WTC11 (cell line): ENCODE measurements at regions not wholly inside any gene's neighbourhood (a gene's known extent, or its start where the extent isn't known, plus 50 kb on each side); places are given as distances from the start of the nearest gene placed in this dataset.

Source experiments
- ATAC-seq: fragments of 200-7000 bp; cut with Tn5 transposase; 2 replicates; pipeline ENCODE4 v1.10.0; 2021; ENCODE audit warnings: mild to moderate bottlenecking, moderate library complexity
- CTCF ChIA-PET: fragments of 300-600 bp; sonication (Branson Sonifier 250); formaldehyde crosslinking; loops from one replicate; lab custom pipeline; 2021; ENCODE audit warnings: antibody characterized with exemption; lab: Charles Lee
- POLR2A ChIA-PET: fragments of 350-600 bp; sonication (Branson Sonifier 250); formaldehyde crosslinking; loops from one replicate; lab custom pipeline; 2021; ENCODE audit warnings: antibody characterized with exemption; lab: Charles Lee
- DNase-seq: peaks from one replicate; pipeline ENCODE4 v3.0.0; 2021; ENCODE audit warnings: low spot score
- H3K27ac Mint-ChIP-seq: 2 replicates; pipeline ENCODE4 v1.8.0; 2021; ENCODE audit warnings: mixed read lengths
- H3K27me3 Mint-ChIP-seq: 2 replicates; pipeline ENCODE4 v1.8.0; 2021; ENCODE audit warnings: low read depth, mild to moderate bottlenecking, moderate library complexity, mixed read lengths
- H3K36me3 Mint-ChIP-seq: 2 replicates; pipeline ENCODE4 v1.8.0; 2021; ENCODE audit warnings: mixed read lengths
- H3K4me1 Mint-ChIP-seq: 2 replicates; pipeline ENCODE4 v1.8.0; 2022; ENCODE audit warnings: mixed read lengths
- H3K4me3 Mint-ChIP-seq: 2 replicates; pipeline ENCODE4 v1.8.0; 2021; ENCODE audit warnings: mild to moderate bottlenecking, moderate library complexity, mixed read lengths
- H3K9me3 Mint-ChIP-seq: 2 replicates; pipeline ENCODE4 v1.8.0; 2021; ENCODE audit warnings: mixed read lengths
- ATF6 ChIP-seq: sonication (generic); formaldehyde crosslinking; IDR thresholded peaks from 2 replicates; pipeline ENCODE4 v1.8.1; 2023; ENCODE audit warnings: mild to moderate bottlenecking, missing genetic modification reagents
- CDX4 ChIP-seq: fragments of 250-450 bp; sonication (Bioruptor Pico); IDR thresholded peaks from 2 replicates; pipeline ENCODE4 v1.9.0; 2021; ENCODE audit warnings: moderate library complexity, mild to moderate bottlenecking, inconsistent platforms, borderline replicate concordance
- CTCF ChIP-seq: fragments of 200-600 bp; IDR thresholded peaks from 2 replicates; pipeline ENCODE4 v1.8.0; 2022; ENCODE audit warnings: antibody characterized with exemption
- ESRRA ChIP-seq: sonication (generic); formaldehyde crosslinking; IDR thresholded peaks from 2 replicates; pipeline ENCODE4 v1.8.1; 2022; ENCODE audit warnings: mild to moderate bottlenecking, missing genetic modification reagents, borderline replicate concordance
- JAZF1 ChIP-seq: fragments of 250-450 bp; sonication (Bioruptor Pico); IDR thresholded peaks from 2 replicates; pipeline ENCODE4 v1.9.0; 2021; ENCODE audit warnings: moderate library complexity, mild to moderate bottlenecking, inconsistent platforms
- JUN ChIP-seq: sonication (generic); formaldehyde crosslinking; IDR thresholded peaks from 2 replicates; pipeline ENCODE4 v1.8.0; 2023; ENCODE audit warnings: mild to moderate bottlenecking, missing genetic modification reagents
- TCF7 ChIP-seq: sonication (generic); formaldehyde crosslinking; IDR thresholded peaks from 2 replicates; pipeline ENCODE4 v1.8.0; 2022; ENCODE audit warnings: mild to moderate bottlenecking, low read depth, missing genetic modification reagents, moderate library complexity
- TEAD1 ChIP-seq: sonication (generic); formaldehyde crosslinking; IDR thresholded peaks from 2 replicates; pipeline ENCODE4 v1.8.0; 2022; ENCODE audit warnings: mild to moderate bottlenecking, missing genetic modification reagents
- ZBTB21 ChIP-seq: sonication (generic); formaldehyde crosslinking; IDR thresholded peaks from 2 replicates; pipeline ENCODE4 v1.8.1; 2023; ENCODE audit warnings: mild to moderate bottlenecking, missing genetic modification reagents, borderline replicate concordance
- ZNF423 ChIP-seq: fragments of 250-450 bp; sonication (Bioruptor Pico); IDR thresholded peaks from 2 replicates; pipeline ENCODE4 v2.1.2; 2022; ENCODE audit warnings: mild to moderate bottlenecking, moderate library complexity
- ZSCAN18 ChIP-seq: fragments of 250-450 bp; sonication (Bioruptor Pico); IDR thresholded peaks from 2 replicates; pipeline ENCODE4 v2.1.2; 2022; ENCODE audit warnings: mild to moderate bottlenecking, moderate library complexity
- TF ChIP-seq, protein P1 (sequence below): sonication (generic); formaldehyde crosslinking; IDR thresholded peaks from 2 replicates; pipeline ENCODE4 v1.8.1; 2023; ENCODE audit warnings: mild to moderate bottlenecking, missing genetic modification reagents
- TF ChIP-seq, protein P2 (sequence below): sonication (generic); formaldehyde crosslinking; IDR thresholded peaks from 2 replicates; pipeline ENCODE4 v1.8.1; 2023; ENCODE audit warnings: mild to moderate bottlenecking, missing genetic modification reagents, moderate library complexity
- TF ChIP-seq, protein P3 (sequence below): sonication (generic); formaldehyde crosslinking; IDR thresholded peaks from 2 replicates; pipeline ENCODE4 v1.8.0; 2022; ENCODE audit warnings: mild to moderate bottlenecking, missing genetic modification reagents
- TF ChIP-seq, protein P4 (sequence below): sonication (generic); formaldehyde crosslinking; IDR thresholded peaks from 2 replicates; pipeline ENCODE4 v1.8.1; 2023; ENCODE audit warnings: mild to moderate bottlenecking, missing genetic modification reagents, borderline replicate concordance

DNA sequence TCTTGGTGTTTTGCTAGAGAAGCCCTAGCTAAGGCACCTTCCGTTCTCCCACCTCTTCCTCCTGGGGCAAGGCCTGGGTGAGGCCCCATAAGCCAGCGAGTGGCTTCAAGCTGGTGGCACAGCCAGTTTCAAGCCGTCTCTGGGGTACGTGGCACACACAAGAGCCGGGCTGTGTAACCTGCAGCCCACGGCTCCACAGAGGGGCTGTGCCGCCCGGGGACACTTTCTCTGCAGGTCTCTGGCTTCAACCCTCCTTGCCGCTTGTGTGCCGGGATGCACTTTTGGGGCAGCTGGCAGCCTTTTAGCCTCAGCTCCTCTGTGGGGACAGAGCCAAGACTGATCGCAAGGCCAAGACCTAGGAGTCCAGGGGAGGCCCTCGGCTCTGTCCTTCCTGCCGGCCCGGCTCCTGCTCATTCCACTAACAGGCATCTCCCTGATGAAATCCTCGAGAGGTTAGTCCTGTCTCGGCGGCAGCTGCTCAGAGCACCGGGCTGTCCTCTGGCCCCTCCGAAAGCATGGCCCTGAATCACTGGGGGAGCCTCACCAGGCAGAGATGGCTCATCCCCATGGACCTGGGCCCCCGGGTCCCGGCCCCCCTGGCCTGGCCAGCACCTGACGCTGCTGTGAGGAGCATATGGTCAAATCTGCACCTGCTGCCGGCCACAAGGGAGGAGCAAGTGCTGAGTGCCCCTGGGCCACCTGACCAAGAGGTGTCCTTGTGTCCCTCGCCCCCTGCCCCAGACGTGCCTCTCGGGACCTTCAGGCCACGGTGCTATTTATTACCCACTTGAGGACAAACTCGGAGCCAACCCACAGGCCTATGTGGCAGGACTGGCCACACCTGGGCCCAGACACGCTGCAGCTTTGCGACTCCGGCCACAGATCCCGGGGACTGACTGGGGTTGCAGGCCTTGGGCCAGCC is 98.5 kb downstream of the METRNL start:
- DNase-seq (peak; percentile 7), ATAC-seq (no peak)
- H3K4me3 Mint-ChIP-seq: no peak overlapping the region
- H3K36me3 Mint-ChIP-seq: no peaks in the 10 kb centered on the region
- no peak overlapping the region for H3K27ac Mint-ChIP-seq
- TF ChIP-seq, protein P1, sequence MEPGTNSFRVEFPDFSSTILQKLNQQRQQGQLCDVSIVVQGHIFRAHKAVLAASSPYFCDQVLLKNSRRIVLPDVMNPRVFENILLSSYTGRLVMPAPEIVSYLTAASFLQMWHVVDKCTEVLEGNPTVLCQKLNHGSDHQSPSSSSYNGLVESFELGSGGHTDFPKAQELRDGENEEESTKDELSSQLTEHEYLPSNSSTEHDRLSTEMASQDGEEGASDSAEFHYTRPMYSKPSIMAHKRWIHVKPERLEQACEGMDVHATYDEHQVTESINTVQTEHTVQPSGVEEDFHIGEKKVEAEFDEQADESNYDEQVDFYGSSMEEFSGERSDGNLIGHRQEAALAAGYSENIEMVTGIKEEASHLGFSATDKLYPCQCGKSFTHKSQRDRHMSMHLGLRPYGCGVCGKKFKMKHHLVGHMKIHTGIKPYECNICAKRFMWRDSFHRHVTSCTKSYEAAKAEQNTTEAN (CRISPR knock-in tag): no peak
- CTCF ChIA-PET: no interaction called here
- no peaks in the 10 kb centered on the region for H3K9me3 Mint-ChIP-seq
- POLR2A ChIA-PET: no interaction called here
- H3K27me3 Mint-ChIP-seq: no peaks in the 10 kb centered on the region
- H3K4me1 Mint-ChIP-seq: no peaks in the 10 kb centered on the region

DNA sequence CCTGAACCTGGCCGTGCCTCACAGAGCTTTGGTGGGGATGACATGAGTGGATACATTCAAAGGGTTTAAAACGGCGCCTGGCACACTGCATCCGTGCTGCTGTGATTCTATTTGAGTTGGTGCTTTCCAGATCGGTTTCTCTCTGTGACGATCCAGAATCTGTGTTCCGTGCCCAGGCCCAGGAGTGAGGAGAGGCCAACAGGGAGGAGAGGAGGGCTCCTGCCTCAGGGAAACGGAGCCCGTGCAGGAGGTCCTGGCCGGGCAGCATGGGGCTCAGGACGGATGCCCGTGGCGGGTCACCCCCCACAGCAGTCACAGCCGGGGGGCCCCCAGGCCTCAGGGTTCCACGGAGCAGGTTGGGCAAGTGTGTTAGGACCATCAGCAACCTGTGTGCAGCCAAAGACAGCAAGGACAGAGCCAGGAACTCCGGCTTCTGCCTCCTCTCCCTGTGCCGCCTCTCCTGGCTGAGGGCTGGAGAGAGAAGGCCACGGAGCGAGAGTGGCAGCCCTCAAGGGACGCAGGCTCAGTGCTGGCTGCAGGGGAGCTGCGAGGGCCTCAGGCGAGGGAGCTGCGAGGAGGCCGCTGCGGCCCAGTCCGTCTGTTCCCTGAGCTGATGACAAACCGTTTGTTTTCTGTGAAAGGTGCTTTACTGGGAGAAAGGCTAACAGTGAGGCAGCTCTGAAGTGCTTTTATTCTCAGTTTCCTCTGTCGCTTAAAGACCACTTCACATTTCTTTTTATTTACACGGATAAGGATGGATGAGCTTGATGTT is 99.3 kb downstream of the METRNL start:
- Mint-ChIP-seq H3K9me3 (no peaks in the 10 kb centered on the region), H3K4me1 (no peaks in the 10 kb centered on the region), H3K36me3 (no peaks in the 10 kb centered on the region), H3K27me3 (no peaks in the 10 kb centered on the region), H3K27ac (no peak overlapping the region), H3K4me3 (no peak overlapping the region)
- ATAC-seq (no peak), DNase-seq (peak; percentile 10)
- ChIA-PET CTCF (interaction anchor here (1.2 kb wide), 1 partner anchor 27 kb away, joined by 3 read pairs; no protein-coding TSS in a partner anchor), POLR2A (no interaction called here)
- TF ChIP-seq JAZF1 (CRISPR knock-in tag) (no peak), TCF7 (CRISPR knock-in tag) (no peak), ESRRA (CRISPR knock-in tag) (no peak), CTCF (no peak), ZNF423 (no peak), ZSCAN18 (CRISPR knock-in tag) (no peak), JUN (CRISPR knock-in tag) (no peak), ZBTB21 (CRISPR knock-in tag) (no peak), CDX4 (no peak), ATF6 (no peak), TEAD1 (CRISPR knock-in tag) (no peak)
- TF ChIP-seq, protein P2, sequence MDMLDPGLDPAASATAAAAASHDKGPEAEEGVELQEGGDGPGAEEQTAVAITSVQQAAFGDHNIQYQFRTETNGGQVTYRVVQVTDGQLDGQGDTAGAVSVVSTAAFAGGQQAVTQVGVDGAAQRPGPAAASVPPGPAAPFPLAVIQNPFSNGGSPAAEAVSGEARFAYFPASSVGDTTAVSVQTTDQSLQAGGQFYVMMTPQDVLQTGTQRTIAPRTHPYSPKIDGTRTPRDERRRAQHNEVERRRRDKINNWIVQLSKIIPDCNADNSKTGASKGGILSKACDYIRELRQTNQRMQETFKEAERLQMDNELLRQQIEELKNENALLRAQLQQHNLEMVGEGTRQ (CRISPR knock-in tag): no peak
- TF ChIP-seq, protein P3, sequence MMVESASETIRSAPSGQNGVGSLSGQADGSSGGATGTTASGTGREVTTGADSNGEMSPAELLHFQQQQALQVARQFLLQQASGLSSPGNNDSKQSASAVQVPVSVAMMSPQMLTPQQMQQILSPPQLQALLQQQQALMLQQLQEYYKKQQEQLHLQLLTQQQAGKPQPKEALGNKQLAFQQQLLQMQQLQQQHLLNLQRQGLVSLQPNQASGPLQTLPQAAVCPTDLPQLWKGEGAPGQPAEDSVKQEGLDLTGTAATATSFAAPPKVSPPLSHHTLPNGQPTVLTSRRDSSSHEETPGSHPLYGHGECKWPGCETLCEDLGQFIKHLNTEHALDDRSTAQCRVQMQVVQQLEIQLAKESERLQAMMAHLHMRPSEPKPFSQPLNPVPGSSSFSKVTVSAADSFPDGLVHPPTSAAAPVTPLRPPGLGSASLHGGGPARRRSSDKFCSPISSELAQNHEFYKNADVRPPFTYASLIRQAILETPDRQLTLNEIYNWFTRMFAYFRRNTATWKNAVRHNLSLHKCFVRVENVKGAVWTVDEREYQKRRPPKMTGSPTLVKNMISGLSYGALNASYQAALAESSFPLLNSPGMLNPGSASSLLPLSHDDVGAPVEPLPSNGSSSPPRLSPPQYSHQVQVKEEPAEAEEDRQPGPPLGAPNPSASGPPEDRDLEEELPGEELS: no peak
- TF ChIP-seq, protein P4, sequence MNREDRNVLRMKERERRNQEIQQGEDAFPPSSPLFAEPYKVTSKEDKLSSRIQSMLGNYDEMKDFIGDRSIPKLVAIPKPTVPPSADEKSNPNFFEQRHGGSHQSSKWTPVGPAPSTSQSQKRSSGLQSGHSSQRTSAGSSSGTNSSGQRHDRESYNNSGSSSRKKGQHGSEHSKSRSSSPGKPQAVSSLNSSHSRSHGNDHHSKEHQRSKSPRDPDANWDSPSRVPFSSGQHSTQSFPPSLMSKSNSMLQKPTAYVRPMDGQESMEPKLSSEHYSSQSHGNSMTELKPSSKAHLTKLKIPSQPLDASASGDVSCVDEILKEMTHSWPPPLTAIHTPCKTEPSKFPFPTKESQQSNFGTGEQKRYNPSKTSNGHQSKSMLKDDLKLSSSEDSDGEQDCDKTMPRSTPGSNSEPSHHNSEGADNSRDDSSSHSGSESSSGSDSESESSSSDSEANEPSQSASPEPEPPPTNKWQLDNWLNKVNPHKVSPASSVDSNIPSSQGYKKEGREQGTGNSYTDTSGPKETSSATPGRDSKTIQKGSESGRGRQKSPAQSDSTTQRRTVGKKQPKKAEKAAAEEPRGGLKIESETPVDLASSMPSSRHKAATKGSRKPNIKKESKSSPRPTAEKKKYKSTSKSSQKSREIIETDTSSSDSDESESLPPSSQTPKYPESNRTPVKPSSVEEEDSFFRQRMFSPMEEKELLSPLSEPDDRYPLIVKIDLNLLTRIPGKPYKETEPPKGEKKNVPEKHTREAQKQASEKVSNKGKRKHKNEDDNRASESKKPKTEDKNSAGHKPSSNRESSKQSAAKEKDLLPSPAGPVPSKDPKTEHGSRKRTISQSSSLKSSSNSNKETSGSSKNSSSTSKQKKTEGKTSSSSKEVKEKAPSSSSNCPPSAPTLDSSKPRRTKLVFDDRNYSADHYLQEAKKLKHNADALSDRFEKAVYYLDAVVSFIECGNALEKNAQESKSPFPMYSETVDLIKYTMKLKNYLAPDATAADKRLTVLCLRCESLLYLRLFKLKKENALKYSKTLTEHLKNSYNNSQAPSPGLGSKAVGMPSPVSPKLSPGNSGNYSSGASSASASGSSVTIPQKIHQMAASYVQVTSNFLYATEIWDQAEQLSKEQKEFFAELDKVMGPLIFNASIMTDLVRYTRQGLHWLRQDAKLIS (CRISPR knock-in tag): no peak
